Neural cell (in vitro differentiated cells): ENCODE measurements at regions not wholly inside any gene's neighbourhood (a gene's known extent, or its start where the extent isn't known, plus 50 kb on each side); places are given as distances from the start of the nearest gene placed in this dataset.

Source experiments
- RAD21 ChIP-seq: fragments of 450-650 bp; conservative IDR thresholded peaks from 2 replicates; pipeline ENCODE4 v1.6.1; 2014; ENCODE audit warnings: antibody characterized with exemption, mild to moderate bottlenecking, moderate library complexity
- TAF1 ChIP-seq: IDR thresholded peaks from 2 replicates; pipeline ENCODE4 v1.6.1; 2012; ENCODE audit warnings: low read depth
- TF ChIP-seq, protein P1 (sequence below): IDR thresholded peaks from 2 replicates; pipeline ENCODE4 v1.6.1; 2012; ENCODE audit warnings: borderline replicate concordance
- TF ChIP-seq, protein P2 (sequence below): fragments of 450-650 bp; IDR thresholded peaks from 2 replicates; pipeline ENCODE4 v1.5.1; 2014; ENCODE audit warnings: antibody characterized with exemption, mild to moderate bottlenecking, moderate library complexity; ENCODE audit not compliant: poor library complexity, severe bottlenecking

DNA sequence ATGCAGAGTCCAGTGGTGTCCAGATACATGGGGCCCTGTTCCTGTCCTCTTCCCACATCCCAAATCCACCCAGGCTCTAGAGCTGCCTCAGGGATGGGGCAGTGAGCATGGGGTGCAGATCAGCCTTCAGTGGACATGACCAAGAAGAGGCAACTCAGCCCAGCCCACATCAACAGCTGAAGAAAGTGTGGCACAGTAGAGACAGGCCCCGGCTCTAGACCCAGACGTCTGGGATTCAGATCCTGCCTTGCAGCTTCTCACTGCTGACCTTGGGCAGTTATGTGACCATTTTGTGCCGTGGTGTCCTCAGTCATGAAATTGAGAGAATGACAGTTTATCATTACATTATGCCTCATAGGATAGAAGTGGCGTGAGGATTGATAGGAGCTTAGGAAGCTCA, 54.6 kb upstream of the CST7 start:
- no peak for TF ChIP-seq RAD21
- TF ChIP-seq TAF1: no peak
- TF ChIP-seq, protein P1, sequence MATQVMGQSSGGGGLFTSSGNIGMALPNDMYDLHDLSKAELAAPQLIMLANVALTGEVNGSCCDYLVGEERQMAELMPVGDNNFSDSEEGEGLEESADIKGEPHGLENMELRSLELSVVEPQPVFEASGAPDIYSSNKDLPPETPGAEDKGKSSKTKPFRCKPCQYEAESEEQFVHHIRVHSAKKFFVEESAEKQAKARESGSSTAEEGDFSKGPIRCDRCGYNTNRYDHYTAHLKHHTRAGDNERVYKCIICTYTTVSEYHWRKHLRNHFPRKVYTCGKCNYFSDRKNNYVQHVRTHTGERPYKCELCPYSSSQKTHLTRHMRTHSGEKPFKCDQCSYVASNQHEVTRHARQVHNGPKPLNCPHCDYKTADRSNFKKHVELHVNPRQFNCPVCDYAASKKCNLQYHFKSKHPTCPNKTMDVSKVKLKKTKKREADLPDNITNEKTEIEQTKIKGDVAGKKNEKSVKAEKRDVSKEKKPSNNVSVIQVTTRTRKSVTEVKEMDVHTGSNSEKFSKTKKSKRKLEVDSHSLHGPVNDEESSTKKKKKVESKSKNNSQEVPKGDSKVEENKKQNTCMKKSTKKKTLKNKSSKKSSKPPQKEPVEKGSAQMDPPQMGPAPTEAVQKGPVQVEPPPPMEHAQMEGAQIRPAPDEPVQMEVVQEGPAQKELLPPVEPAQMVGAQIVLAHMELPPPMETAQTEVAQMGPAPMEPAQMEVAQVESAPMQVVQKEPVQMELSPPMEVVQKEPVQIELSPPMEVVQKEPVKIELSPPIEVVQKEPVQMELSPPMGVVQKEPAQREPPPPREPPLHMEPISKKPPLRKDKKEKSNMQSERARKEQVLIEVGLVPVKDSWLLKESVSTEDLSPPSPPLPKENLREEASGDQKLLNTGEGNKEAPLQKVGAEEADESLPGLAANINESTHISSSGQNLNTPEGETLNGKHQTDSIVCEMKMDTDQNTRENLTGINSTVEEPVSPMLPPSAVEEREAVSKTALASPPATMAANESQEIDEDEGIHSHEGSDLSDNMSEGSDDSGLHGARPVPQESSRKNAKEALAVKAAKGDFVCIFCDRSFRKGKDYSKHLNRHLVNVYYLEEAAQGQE: no peak
- TF ChIP-seq, protein P2, sequence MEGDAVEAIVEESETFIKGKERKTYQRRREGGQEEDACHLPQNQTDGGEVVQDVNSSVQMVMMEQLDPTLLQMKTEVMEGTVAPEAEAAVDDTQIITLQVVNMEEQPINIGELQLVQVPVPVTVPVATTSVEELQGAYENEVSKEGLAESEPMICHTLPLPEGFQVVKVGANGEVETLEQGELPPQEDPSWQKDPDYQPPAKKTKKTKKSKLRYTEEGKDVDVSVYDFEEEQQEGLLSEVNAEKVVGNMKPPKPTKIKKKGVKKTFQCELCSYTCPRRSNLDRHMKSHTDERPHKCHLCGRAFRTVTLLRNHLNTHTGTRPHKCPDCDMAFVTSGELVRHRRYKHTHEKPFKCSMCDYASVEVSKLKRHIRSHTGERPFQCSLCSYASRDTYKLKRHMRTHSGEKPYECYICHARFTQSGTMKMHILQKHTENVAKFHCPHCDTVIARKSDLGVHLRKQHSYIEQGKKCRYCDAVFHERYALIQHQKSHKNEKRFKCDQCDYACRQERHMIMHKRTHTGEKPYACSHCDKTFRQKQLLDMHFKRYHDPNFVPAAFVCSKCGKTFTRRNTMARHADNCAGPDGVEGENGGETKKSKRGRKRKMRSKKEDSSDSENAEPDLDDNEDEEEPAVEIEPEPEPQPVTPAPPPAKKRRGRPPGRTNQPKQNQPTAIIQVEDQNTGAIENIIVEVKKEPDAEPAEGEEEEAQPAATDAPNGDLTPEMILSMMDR: no peak
